HEK293 (cell line): ENCODE measurements at regions not wholly inside any gene's neighbourhood (a gene's known extent, or its start where the extent isn't known, plus 50 kb on each side); places are given as distances from the start of the nearest gene placed in this dataset.

Experiments
- CTCF ChIP-seq: fragments of 450-650 bp; formaldehyde crosslinking; IDR thresholded peaks from 2 replicates; pipeline ENCODE4 v1.5.1; 2016; ENCODE audit warnings: missing biosample characterization, missing genetic modification characterization
- REST ChIP-seq: fragments of 450-650 bp; formaldehyde crosslinking; IDR thresholded peaks from 2 replicates; pipeline ENCODE4 v1.5.1; 2016; ENCODE audit warnings: missing biosample characterization, missing genetic modification characterization
- SP2 ChIP-seq: fragments of 450-650 bp; formaldehyde crosslinking; IDR thresholded peaks from 2 replicates; pipeline ENCODE4 v1.5.1; 2016; ENCODE audit warnings: missing biosample characterization, missing genetic modification characterization
- TCF7L2 ChIP-seq: IDR thresholded peaks from 2 replicates; pipeline ENCODE4 v1.6.1; 2011; ENCODE audit warnings: low read depth, mild to moderate bottlenecking, inconsistent platforms, low read length, moderate library complexity, borderline replicate concordance
- YY1 ChIP-seq: fragments of 450-650 bp; formaldehyde crosslinking; IDR thresholded peaks from 2 replicates; pipeline ENCODE4 v1.5.1; 2018; ENCODE audit warnings: missing biosample characterization, missing genetic modification characterization
- ZNF548 ChIP-seq: fragments of 450-650 bp; formaldehyde crosslinking; IDR thresholded peaks from 2 replicates; pipeline ENCODE4 v1.5.1; 2016; ENCODE audit warnings: missing biosample characterization, missing genetic modification characterization
- ZSCAN18 ChIP-seq: fragments of 450-650 bp; formaldehyde crosslinking; IDR thresholded peaks from 2 replicates; pipeline ENCODE4 v1.5.1; 2016; ENCODE audit warnings: missing biosample characterization, missing genetic modification characterization

GRCh38 chr11:112745973-112746372 lies 215.2 kb upstream of the NCAM1 start:
- TF ChIP-seq REST (tag by site-specific recombination) (no peak), ZNF548 (tag by site-specific recombination) (no peak), SP2 (no peak), TCF7L2 (no peak), ZSCAN18 (no peak), YY1 (no peak), CTCF (tag by site-specific recombination) (no peak)
